NCI-H1048 (cell line): ENCODE measurements at regions not wholly inside any gene's neighbourhood (a gene's known extent, or its start where the extent isn't known, plus 50 kb on each side); places are given as distances from the start of the nearest gene placed in this dataset.
A peak's percentile ranks its signal among the peaks of the same experiment; 100 is the strongest.

Source experiments
- DNase-seq: peaks from one replicate; lab custom pipeline; 2025; lab: John Stamatoyannopoulos, UW

DNA sequence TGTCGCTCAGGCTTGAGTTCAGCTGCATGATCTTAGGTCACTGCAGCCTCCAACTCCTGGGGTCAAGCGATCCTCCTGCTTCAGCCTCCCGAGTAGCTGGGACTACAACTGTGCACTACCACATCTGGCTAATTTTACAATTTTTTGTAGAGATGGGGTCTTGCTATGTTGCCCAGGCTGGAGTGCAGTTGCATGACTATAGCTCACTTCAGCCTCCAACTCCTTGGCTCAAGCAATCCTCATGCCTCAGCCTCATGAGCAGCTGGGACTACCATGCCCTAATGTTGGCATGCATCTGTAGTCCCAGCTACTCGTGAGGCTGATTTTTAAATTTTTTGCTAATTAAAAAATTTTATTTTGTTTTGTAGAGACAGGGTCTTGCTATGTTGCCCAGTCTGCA, 101.9 kb upstream of the NPTX2 start:
- no peak for DNase-seq

GRCh38 chr7:98514211-98515031, 102.7 kb upstream of the NPTX2 start:
- DNase-seq: no peak

DNA sequence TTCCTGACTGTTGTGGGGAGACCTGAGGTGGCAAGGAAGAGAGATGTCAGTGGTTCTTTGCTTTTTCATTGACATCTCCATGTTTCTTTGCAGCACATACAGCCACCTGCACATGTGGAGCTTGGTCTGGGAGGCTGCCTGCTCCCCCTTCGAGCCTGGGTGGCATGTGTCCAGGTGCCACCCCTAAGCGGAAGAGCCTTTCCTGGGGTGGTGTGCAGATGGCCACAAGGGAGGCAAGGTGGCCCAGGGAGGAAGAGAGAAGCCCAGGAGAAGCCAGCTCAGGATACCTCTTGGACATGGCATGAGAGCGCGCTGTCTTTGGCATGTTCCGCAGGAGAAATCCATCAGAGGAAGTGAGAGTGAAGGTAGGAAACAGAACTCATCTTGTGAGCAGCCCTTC, 105.9 kb upstream of the NPTX2 start:
- no peak for DNase-seq

GRCh38 chr7:98509836-98510235, 107.2 kb upstream of the NPTX2 start:
- no peak for DNase-seq

- DNase-seq: no peak
Observed at GRCh38 chr7:98506471-98506870, 105.6 kb upstream of the BAIAP2L1 start.

DNA sequence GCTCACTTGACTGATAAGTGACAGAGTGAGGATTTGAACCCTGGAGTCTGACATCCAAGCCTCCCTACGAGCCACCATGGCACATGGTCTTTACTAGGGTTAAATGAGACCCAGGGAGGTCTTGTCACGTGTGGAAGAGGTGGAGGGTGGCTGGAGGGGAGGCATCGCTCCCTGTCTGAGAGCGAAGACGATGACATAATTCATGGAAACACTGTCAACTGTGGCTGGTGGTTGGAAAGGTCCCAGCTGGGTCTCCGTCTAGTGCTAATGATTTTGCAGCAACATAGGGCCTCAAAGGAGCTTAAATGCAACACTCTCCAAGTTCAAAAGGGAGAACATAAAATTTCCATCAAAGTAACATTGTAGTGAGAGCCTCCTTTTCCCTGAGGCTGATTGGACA, 99.9 kb upstream of the BAIAP2L1 start:
- DNase-seq: no peak

DNA sequence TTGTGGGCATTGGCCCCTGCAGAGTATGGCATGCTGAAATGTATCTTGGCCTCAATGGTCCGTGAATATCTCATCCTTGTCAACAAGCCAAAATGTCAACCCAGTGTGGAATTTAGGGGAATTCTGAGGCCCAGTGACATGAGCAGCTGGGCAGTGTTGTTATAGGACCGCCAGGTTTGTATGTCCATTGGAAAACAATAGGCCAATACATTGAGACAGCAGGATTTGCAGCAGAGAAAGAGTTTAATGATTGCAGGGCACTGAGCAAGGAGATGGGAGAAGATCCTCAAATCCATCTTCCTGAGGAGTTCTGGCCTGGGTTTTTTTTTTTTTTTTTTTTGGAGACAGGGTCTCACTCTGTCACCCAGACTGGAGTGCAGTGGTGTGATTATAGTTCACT, 95.7 kb upstream of the BAIAP2L1 start:
- DNase-seq: no peak

- no peak for DNase-seq
Observed at GRCh38 chr7:98495200-98495955, 94.5 kb upstream of the BAIAP2L1 start.

DNA sequence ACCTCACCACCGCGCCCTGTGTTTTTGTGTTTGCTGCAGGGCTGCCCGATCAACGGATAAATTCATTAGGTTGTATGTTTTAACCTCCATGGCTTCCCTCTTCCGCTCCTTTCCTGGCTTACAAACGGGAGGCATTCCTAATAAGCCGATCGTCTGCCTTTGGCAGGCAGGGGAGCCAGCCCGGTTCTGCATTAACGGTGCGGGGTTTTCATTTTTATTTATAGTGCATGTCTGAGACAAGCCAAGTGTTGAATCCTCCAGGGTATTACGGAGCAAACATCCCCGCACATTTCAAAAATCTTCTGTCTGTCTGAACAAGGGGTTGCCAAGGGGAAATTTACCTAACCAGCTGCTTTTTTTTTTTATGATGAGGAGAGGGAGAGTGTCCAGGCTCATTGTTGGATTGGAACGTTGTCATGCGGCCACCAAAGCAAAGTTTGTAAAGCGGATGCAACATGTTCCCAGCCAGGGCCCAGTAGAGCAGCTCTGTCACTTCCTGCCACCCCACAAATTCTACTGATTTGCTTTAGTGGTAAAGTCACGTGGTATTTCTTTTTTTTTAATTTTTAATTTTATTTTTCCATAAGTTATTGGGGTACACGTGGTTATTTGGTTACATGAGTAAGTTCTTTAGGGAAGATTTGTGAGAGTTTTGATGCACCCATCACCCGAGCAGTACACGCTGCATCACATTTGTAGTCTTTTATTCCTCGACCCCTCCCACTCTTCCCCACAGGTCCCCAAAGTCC, 92.3 kb upstream of the BAIAP2L1 start:
- DNase-seq: no peak

DNA sequence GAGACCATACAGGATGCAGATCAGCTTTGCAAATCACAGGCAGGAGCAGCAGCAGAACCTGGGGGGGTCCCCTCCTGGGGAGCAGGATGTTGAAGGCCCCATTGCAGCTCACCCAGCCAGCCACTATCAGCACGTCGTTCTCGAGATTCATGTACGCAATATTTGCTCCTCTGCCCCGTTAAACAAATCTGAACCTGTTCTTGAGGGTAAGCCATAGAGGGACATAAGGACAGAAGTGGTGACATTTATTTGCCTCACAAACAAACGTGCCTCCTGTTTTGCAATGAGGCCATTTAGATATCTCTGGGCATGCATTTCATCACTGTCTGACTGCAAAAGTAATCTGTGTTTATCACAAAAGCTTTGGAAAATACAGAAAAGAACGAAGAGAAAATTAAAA, 87.3 kb upstream of the BAIAP2L1 start:
- no peak for DNase-seq

GRCh38 chr7:98483964-98484545, 83.2 kb upstream of the BAIAP2L1 start:
- no peak for DNase-seq

DNA sequence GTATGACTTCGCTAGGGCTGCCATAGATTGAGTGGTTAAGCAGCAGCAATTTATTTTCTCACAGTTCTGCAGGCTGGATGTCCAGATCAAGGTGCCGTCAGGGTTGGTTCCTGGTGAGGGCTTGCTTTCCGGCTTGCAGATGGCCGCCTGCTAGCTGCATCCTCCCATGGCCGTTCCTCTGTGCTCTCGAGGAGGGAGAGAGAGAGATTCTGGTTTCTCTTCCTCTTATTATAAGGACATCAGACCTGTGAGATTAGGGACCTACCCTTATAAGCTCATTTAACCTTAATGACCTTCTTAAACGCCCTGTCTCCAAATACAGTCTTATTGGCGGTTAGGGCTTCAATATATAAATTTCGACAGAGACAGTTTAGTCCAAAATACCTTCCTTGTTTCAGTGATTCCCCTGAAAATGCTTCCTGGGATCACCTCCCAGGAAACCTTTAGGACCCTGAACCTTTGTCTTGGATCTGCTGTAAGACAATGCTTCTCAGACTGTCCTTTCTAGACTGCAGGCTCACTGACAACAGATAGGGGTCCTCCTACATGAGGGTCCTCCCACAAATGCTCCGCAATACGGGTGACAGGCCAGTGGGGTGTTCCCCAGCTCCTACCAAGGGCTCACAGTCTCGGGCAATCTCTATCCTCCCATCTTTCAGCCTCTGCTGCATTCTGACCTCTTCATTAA, 82.5 kb upstream of the BAIAP2L1 start:
- no peak for DNase-seq

GRCh38 chr7:98479318-98479717, 78.4 kb upstream of the BAIAP2L1 start:
- DNase-seq: no peak

DNA sequence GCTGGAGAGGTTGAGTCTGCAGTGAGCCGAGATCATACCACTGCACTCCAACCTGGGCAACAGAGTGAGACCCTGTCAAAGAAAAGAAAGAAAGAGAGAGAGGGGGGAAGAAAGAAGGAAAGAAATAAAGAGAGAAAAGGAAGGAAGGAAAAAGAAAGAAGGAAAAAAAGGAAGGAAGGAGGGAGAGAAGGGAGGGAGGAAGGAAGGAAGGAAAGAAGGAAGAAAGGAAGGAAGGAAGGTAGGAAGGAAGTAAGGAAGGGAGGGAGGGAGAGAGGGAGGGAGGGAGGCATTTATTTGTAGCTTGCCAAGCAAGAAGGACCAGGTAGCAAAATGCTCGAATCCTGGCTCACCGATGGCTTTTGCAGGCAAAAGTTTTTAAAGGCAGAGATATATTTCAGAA, 74.5 kb upstream of the BAIAP2L1 start:
- no peak for DNase-seq

- DNase-seq: no peak
Observed at GRCh38 chr7:98474558-98474957, 73.7 kb upstream of the BAIAP2L1 start.

DNA sequence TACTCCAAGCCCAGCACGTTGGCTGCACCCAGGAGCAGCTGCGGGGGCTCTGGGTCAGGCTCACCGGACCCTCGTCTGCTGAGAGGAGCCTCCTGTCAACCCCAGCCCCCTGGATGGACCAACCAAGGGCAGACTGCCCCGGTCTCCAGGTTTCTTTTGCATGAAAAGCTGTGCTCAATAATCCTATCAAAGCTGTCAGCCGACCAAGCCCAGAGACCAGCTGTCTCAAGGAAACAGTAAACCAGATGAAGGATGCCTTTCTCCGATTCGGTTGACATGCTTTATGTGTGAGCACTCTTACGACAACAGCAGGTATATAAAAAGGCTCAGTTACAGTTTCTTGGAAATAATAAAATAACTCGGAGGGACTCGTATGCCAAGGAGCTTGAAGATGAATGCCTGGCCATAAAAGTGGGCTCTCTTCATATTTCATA, 71.6 kb upstream of the BAIAP2L1 start:
- DNase-seq: no peak

DNA sequence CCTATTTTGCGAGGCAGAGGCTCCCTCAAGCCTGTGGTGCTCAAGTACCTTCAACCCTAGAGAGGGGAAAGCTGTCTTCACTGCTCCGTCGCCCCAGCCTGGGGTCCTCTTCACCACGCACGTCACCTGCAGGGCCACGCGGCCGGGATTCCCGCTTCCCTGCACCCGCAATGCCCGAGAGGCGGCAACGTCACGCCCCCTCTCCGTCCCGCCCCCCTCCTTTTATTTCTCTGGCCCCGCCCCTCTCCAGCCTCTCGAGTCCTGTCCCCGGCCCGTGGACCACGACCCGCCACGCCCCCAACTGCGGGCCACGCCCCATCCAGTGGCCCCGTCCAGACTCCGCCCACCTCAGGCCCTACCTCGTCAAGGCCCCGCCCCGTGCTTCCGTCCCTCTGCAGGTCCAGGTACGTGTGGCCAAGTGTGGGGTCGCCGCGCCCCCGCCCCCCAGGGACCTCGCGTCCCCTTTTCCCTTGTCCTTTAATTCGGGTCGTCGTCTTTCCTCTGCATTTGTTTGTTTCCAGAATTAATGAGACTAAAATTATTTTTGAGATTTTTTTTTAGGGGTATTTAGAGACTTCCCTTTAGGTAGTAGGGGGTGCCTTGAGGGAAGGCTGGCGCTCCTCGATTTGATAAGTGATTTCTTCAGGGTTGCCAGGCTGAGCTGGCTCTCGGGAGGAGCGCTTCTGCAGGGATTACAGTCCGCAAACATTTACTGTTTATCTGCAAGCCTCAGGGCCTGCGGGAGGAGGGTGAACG, 69.8 kb upstream of the BAIAP2L1 start:
- DNase-seq: peak; percentile 19

DNA sequence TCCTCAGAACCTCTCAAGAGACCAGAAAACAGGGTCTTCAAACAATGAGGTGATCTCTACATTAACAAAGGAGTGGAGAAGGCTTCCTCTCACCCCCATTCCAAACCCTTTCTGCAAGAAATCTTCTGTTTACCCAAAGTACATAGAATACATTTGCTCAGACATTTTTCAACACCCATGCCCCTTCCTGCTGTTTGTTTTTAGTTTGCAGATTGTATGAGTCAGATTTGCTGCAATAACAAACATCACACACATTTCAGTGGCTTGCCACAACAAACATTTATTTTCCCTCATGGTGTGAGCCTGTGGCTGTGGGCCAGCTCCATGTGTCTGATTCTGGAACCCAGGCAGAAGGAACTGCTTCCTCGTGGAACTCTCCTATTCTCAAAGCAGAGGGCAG, 68.2 kb upstream of the BAIAP2L1 start:
- DNase-seq: no peak

DNA sequence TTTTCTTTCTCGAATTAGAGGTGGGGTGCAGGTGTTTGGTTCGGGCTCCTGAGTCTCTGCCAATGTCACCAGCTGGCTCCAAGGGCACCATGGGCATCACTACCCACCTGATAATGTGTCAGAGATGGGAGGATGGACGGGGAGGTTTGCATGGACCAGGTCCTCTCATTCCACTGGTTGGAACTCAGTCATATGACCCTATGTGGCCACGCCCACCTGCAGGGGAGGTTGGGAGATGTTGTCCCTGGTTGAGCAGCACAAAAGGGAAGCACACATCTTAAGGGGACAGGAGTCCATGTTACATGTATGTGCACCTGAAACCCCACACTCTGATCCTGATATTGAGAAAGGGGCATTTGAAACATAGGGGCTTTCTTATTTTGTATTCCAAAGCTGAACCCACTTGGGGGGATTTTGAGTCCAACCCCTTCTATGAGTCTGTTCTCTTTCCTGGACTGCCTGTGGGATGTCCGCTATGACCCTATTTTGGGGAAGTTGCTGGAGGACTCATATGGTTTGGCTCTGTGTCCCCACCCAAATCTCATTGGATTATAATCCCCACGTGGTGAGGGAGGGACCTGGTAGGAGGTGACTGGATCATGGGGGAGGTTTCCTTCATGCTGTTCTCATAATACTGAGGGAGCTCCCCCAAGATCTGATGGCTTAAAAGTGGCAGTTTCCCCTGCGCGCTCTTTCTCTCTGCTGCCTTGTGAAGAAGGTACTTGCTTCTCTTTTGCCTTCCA, 66.9 kb upstream of the BAIAP2L1 start:
- DNase-seq: no peak

DNA sequence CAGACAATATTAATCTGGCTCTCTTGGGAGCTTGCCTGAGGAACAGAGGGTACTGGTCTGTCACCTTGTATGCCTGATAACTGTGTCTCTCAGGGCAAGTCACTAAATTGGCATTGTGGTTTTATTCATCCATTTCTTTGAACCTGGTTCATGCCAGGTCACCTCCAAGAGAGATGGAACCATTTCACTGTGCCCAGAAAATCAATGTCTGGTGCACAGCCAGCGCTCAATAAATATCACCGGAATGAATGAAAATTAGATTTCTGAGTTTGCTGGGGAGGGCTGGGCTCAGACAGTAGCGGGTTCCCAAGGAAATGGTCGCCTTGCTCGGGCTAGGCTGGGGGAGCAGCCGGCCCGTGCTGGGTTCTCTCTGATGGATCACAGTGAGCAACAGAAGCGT, 64.1 kb upstream of the BAIAP2L1 start:
- no peak for DNase-seq
